ENCODE measurements at regions not wholly inside any gene's neighbourhood (a gene's known extent, or its start where the extent isn't known, plus 50 kb on each side); places are given as distances from the start of the nearest gene placed in this dataset.
"Not testable (repeated sequence)": the region's sequence is repeated elsewhere in the genome, so short reads cannot be mapped to it uniquely, and the experiment has no call there.

- FAIRE-seq = no peak
Measured at GRCh38 chr4:130026185-130026584, 930.2 kb downstream of the C4orf33 start.

GRCh38 chr4:130027973-130028372, 932.0 kb downstream of the C4orf33 start:
- no peak for FAIRE-seq

DNA sequence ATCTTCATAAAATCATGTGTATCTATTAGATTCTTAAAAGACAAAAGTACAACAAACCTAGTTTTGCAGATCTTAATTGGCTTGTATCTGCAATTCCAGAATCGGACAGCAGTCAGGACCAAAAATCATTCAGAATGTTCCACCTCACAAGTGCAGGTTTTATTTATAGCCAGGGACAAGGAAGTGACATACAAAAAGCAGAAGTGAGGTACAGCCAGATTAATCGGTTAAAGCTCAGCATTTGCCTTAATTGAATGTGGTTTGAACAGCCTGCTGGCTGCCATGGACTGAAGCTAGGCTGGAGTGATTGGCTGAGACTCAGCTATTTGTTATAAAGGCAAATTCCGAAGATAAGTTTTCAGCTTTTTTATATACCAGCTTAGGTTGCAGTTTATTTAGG, 932.6 kb downstream of the C4orf33 start:
- FAIRE-seq = no peak

GRCh38 chr4:130029442-130029841, 933.5 kb downstream of the C4orf33 start:
- FAIRE-seq = no peak

DNA sequence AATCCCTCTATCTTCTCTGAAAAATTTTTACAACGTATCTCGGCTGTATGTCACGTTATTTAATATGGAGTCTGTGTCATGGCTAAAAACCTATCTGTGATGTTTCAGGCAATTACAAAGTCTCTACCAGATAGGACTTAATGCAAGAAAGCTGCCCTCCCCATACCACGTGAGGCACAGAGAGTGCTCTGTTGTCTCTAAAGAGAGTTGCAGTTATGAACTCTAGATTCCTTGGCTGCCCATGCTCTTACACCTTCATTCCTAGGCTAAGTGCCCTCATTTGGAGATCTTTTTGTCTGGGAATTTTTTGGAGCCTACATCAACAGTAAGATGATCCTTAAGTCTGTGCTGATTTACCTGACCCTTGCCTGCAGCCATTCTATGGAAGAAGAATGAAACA, 935.9 kb downstream of the C4orf33 start:
- no peak for FAIRE-seq

DNA sequence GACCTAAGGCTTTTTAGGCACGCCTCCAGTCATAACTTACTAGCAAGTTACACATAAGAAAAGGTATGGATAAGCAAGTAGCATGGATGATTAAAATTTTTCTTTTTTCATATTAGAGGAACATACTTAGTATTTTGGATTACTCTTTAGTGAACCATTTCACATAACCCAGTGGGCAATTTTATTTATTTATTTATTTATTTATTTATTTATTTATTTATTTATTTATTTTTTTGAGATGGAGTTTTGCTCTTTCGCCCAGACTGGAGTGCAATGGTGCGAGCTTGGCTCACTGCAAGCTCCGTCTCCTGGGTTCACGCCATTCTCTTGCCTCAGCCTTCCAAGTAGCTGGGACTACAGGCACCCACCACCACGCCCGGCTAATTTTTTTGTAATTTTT, 937.7 kb downstream of the C4orf33 start:
- not testable (repeated sequence) for FAIRE-seq

- no peak for FAIRE-seq
Measured at GRCh38 chr4:130034876-130035275, 938.9 kb downstream of the C4orf33 start.

DNA sequence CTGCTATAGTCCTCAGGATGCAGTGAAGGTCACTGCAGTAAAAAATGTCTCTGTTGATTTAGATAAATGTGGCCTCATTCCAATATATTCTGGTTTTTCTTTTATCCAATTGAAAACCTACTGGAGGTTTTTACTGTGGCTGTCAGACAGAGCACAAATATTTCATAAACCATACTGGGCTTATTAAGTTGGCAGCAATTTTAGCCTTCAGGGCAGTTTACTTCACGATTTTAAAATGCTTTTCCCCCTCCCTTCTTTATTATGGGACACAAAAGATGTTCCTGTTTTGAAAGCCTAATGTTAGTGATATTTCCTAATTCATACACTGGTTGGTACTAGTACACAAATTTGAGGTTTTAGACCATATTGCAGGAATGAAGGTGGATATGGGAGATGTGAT, 939.4 kb downstream of the C4orf33 start:
- no peak for FAIRE-seq

DNA sequence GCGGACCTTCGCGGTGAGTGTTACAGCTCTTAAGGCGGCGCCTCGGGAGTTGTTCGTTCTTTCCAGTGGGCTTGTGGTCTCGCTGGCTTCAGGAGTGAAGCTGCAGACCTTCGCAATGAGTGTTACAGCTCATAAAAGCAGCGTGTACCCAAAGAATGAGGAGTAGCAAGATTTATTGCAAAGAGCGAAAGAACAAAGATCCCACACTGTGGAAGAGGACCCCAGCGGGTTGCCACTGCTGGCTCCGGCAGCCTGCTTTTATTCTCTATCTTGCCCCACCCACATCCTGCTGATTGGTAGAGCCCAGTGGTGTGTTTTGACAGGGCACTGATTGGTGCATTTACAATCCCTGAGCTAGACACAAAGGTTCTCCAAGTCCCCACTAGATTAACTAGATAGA, 941.9 kb downstream of the C4orf33 start:
- FAIRE-seq = not testable (repeated sequence)

DNA sequence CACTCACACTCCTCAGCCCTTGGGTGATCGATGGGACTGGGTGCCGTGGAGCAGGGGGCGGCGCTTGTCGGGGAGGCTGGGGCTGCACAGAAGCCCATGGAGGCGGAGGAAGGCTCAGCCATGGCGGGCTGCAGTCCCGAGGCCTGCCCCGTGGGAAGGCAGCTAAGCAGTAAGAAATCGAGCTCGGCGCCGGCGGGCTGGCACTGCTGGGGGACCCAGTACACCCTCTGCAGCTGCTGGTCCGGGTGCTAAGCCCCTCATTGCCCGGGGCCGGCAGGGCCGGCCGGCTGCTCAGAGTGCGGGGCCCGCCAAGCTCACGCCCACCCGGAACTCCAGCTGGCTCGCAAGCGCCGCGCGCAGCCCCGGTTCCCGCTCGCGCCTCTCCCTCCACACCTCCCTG, 942.6 kb downstream of the C4orf33 start:
- not testable (repeated sequence) for FAIRE-seq

DNA sequence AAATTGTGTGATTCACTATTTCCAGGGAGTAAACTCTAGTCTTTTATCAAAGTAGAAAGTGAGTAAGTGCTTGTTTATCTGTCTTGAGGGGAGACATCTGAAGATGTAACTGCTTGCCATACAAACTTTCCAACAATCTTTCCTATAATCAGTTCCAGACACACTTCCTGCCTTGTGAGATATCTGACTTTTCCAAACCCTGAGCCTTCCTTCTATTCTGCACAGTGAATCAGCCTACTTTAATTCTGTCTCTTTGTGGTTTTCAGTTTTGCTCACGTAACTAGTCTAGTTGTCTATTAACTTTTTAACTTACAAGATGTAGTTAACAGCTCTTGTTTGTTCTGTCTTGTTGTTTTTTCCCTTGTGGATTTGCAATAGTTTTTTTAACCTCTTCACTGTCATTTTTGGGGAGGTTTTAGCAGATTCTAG, 947.8 kb downstream of the C4orf33 start:
- no peak for FAIRE-seq

- no peak for FAIRE-seq
Measured at GRCh38 chr4:130044788-130045531, 949.0 kb downstream of the C4orf33 start.

GRCh38 chr4:130053723-130054122, 957.8 kb downstream of the C4orf33 start:
- no peak for FAIRE-seq

- no peak for FAIRE-seq
Measured at GRCh38 chr4:130054908-130055307, 959.0 kb downstream of the C4orf33 start.

GRCh38 chr4:130056286-130056685, 960.3 kb downstream of the C4orf33 start:
- FAIRE-seq = no peak

- no peak for FAIRE-seq
Measured at GRCh38 chr4:130064471-130064870, 968.5 kb downstream of the C4orf33 start.

DNA sequence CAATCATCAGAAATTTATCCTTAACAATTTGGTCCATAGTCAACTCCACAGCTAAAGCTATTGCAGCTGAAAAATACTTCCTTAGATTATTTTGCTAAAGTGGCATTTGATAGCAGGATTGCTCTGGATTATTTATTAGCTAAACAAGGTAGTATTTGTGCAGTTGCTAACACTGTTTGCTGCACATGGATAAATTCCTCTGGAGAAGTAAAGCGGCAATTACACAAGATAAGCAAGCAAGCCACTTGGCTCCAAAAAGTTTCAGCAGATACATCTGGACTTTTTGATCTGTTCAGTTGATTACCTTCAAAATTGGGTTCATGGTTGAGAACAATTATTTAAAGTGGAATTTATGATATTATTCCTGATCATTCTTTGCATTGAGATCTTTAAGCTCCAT, 971.5 kb downstream of the C4orf33 start:
- FAIRE-seq = no peak

DNA sequence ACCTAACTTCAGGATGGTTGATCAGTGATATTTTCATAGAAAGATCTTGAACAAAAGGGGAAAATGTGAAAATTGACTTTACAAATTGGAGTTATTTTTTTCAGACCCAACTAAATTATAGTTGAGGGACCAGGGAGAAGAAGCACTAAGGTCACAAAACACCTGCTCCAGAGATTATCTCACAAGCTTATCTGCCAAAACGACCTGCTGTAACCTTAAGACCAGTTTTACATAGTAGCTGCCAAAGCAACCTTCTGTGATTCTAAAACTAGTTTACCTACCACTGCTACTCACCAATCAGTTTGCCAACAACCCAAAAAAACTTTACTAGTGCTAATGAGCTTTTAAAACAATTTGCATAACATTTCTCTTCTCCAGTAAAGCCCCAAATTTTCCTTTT, 972.1 kb downstream of the C4orf33 start:
- no peak for FAIRE-seq

GRCh38 chr4:130071746-130072145, 975.8 kb downstream of the C4orf33 start:
- FAIRE-seq = no peak

DNA sequence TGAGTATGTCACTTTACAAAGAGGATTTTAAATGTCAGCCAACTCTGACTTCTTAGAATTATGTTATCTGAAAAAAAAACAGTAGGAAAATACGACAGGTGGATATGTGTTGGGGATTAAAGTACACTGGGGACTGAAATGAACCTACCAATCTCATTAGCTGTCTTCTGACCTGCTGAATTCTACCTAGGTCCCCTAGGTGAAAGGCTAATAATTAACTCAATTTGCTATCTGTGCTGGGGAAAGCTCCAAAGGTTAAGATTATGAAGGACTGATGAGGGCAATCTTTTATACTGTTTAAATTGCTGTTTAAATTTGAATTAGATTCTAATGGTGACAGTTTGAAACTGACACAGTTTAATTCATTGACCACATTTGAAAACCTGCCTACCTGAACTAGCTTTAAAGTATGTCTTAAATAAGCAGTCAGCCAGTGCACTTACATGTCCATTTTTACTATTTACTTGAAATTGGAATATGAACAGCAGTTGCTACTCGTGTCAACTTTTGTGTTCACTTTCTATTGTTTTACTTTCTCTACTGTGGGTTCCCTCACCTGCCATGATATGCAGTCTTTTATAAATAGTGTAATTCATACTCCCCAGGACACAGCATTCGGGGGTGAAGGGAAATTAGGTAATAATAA, 977.3 kb downstream of the C4orf33 start:
- FAIRE-seq = no peak

GRCh38 chr4:130074096-130074495, 978.1 kb downstream of the C4orf33 start:
- FAIRE-seq = no peak

- no peak for FAIRE-seq
Measured at GRCh38 chr4:130077275-130077674, 981.3 kb downstream of the C4orf33 start.

- FAIRE-seq = not testable (repeated sequence)
Measured at GRCh38 chr4:130079027-130079426, 983.1 kb downstream of the C4orf33 start.

GRCh38 chr4:130080872-130081451, 985.0 kb downstream of the C4orf33 start:
- FAIRE-seq = no peak

Measured in G401.6 (cell line).